GM18505 (cell line): ENCODE measurements at regions not wholly inside any gene's neighbourhood (a gene's known extent, or its start where the extent isn't known, plus 50 kb on each side); places are given as distances from the start of the nearest gene placed in this dataset.

ENCODE experiments used
- ATAC-seq: cut with Tn5 transposase; IDR thresholded peaks from one replicate; pipeline ENCODE4 v1.9.1; 2021; ENCODE audit not compliant: unreplicated experiment
- POLR2A ChIP-seq: IDR thresholded peaks from 4 replicates; pipeline ENCODE4 v1.6.1; 2011; ENCODE audit warnings: borderline replicate concordance; ENCODE audit not compliant: insufficient read depth, insufficient read length; ENCODE audit errors: extremely low read depth

- no peak for TF ChIP-seq POLR2A
- no peak for ATAC-seq
Measured at GRCh38 chr4:135065366-135065765, 863.8 kb upstream of the PABPC4L start.

- ATAC-seq, result no peak
- no peak for TF ChIP-seq POLR2A
Measured at GRCh38 chr4:135050086-135050717, 848.6 kb upstream of the PABPC4L start.

GRCh38 chr4:135032670-135033069 is 831.1 kb upstream of the PABPC4L start:
- ATAC-seq, result no peak
- TF ChIP-seq POLR2A, result no peak

GRCh38 chr4:135015771-135016170 is 814.2 kb upstream of the PABPC4L start:
- TF ChIP-seq POLR2A, result no peak
- ATAC-seq, result no peak

- ATAC-seq, result no peak
- TF ChIP-seq POLR2A, result no peak
Measured at GRCh38 chr4:135007400-135007799, 805.8 kb upstream of the PABPC4L start.

GRCh38 chr4:134999169-134999568 is 797.6 kb upstream of the PABPC4L start:
- no peak for TF ChIP-seq POLR2A
- ATAC-seq, result no peak

GRCh38 chr4:134961963-134962362 is 760.4 kb upstream of the PABPC4L start:
- no peak for TF ChIP-seq POLR2A
- no peak for ATAC-seq

GRCh38 chr4:134958862-134959261 is 757.3 kb upstream of the PABPC4L start:
- ATAC-seq, result no peak
- no peak for TF ChIP-seq POLR2A

- no peak for TF ChIP-seq POLR2A
- no peak for ATAC-seq
Measured at GRCh38 chr4:134955059-134955458, 753.5 kb upstream of the PABPC4L start.

- no peak for ATAC-seq
- no peak for TF ChIP-seq POLR2A
Measured at GRCh38 chr4:134952775-134953174, 751.2 kb upstream of the PABPC4L start.

- no peak for TF ChIP-seq POLR2A
- no peak for ATAC-seq
Measured at GRCh38 chr4:134952305-134952704, 750.7 kb upstream of the PABPC4L start.

GRCh38 chr4:134948110-134948642 is 746.6 kb upstream of the PABPC4L start:
- no peak for ATAC-seq
- TF ChIP-seq POLR2A, result no peak

- ATAC-seq, result no peak
- no peak for TF ChIP-seq POLR2A
Measured at GRCh38 chr4:134944115-134944514, 742.5 kb upstream of the PABPC4L start.

- no peak for TF ChIP-seq POLR2A
- no peak for ATAC-seq
Measured at GRCh38 chr4:134936014-134936413, 734.4 kb upstream of the PABPC4L start.
